CD4-positive, alpha-beta T cell treated with Interleukin-4 for 1 hour (primary cell): ENCODE measurements at regions not wholly inside any gene's neighbourhood (a gene's known extent, or its start where the extent isn't known, plus 50 kb on each side); places are given as distances from the start of the nearest gene placed in this dataset.
A peak's percentile ranks its signal among the peaks of the same experiment; 100 is the strongest.

Experiments
- DNase-seq, 2 donors: peaks; one replicate each; pipeline ENCODE4 v3.0.0-alpha.2; 2020 to 2022

GRCh38 chr15:60215225-60215963, 182.4 kb downstream of the ANXA2 start:
- no peak for DNase-seq

- no peak for DNase-seq
Measured at GRCh38 chr15:60217161-60217560, 180.6 kb downstream of the ANXA2 start.

- no peak for DNase-seq
Measured at GRCh38 chr15:60218256-60218655, 179.5 kb downstream of the ANXA2 start.

GRCh38 chr15:60219866-60220265, 177.9 kb downstream of the ANXA2 start:
- DNase-seq = no peak

- no peak for DNase-seq
Measured at GRCh38 chr15:60221356-60221755, 176.4 kb downstream of the ANXA2 start.

GRCh38 chr15:60222404-60222803, 175.4 kb downstream of the ANXA2 start:
- no peak for DNase-seq

GRCh38 chr15:60223176-60223575, 174.6 kb downstream of the ANXA2 start:
- no peak for DNase-seq

- no peak for DNase-seq
Measured at GRCh38 chr15:60226924-60227323, 170.9 kb downstream of the ANXA2 start.

GRCh38 chr15:60228101-60228500, 169.7 kb downstream of the ANXA2 start:
- DNase-seq = no peak

GRCh38 chr15:60228619-60229018, 169.2 kb downstream of the ANXA2 start:
- no peak for DNase-seq

GRCh38 chr15:60235951-60236710, 161.7 kb downstream of the ANXA2 start:
- no peak for DNase-seq

GRCh38 chr15:60237446-60237845, 160.3 kb downstream of the ANXA2 start:
- no peak for DNase-seq

- DNase-seq = no peak
Measured at GRCh38 chr15:60243769-60244168, 154.0 kb downstream of the ANXA2 start.

- DNase-seq = no peak
Measured at GRCh38 chr15:60244813-60245212, 153.0 kb downstream of the ANXA2 start.

- no peak for DNase-seq
Measured at GRCh38 chr15:60250316-60250715, 147.5 kb downstream of the ANXA2 start.

GRCh38 chr15:60251300-60252070, 146.3 kb downstream of the ANXA2 start:
- no peak for DNase-seq

- no peak for DNase-seq
Measured at GRCh38 chr15:60254416-60254815, 143.4 kb downstream of the ANXA2 start.

- peak; percentile 2 to 14 for DNase-seq
Measured at GRCh38 chr15:60255390-60255789, 142.4 kb downstream of the ANXA2 start.

GRCh38 chr15:60257591-60258159, 140.1 kb downstream of the ANXA2 start:
- DNase-seq = no peak

GRCh38 chr15:60259469-60259868, 138.3 kb downstream of the ANXA2 start:
- DNase-seq = no peak

- DNase-seq = no peak
Measured at GRCh38 chr15:60264088-60264487, 133.7 kb downstream of the ANXA2 start.

GRCh38 chr15:60264566-60264965, 133.2 kb downstream of the ANXA2 start:
- DNase-seq = no peak

- DNase-seq = no peak
Measured at GRCh38 chr15:60265057-60265456, 132.7 kb downstream of the ANXA2 start.
